Ascending aorta (tissue), 2 donors: ENCODE measurements at regions not wholly inside any gene's neighbourhood (a gene's known extent, or its start where the extent isn't known, plus 50 kb on each side); places are given as distances from the start of the nearest gene placed in this dataset.

ENCODE experiments used
- DNase-seq, 2 donors: peaks; one replicate each; pipeline ENCODE4 v3.0.0-alpha.2; 2019; ENCODE audit warnings: low spot score in 2 of 2
- H3K27ac ChIP-seq, 2 donors: fragments of 200-600 bp; sonication (generic); one replicate each; pipeline ENCODE4 v1.5.1; 2016 to 2017; ENCODE audit warnings: mild to moderate bottlenecking in 1 of 2
- H3K27me3 ChIP-seq: fragments of 200-600 bp; sonication (generic); one replicate; pipeline ENCODE4 v1.5.1; 2017
- H3K36me3 ChIP-seq, 2 donors: fragments of 200-600 bp; sonication (generic); one replicate each; pipeline ENCODE4 v1.5.1; 2016
- H3K4me1 ChIP-seq, 2 donors: fragments of 200-600 bp; sonication (generic); one replicate each; pipeline ENCODE4 v1.5.1; 2016 to 2017; ENCODE audit warnings: mild to moderate bottlenecking in 1 of 2
- H3K4me3 ChIP-seq, 2 donors: fragments of 200-600 bp; sonication (generic); one replicate each; pipeline ENCODE4 v1.5.1; 2016 to 2017; ENCODE audit warnings: mild to moderate bottlenecking in 1 of 2
- H3K9me3 ChIP-seq, 2 donors: fragments of 200-600 bp; sonication (generic); one replicate each; pipeline ENCODE4 v1.5.1; 2016
- CTCF ChIP-seq, 3 experiments: fragments of 200-600 bp in 2 of 3; fragments of 450-650 bp in 1 of 3; sonication (generic) in 2 of 3; IDR thresholded peaks; one replicate each; pipeline ENCODE4 v1.5.1; 2016 to 2019; ENCODE audit warnings: antibody characterized with exemption in 3 of 3, mild to moderate bottlenecking in 1 of 3, moderate library complexity in 1 of 3
- intact Hi-C: fragments of 100-400 bp; cut with DNase I; formaldehyde crosslinking; loops from one replicate; pipeline ENCODE4 v1.15.1; 2023

- no peak overlapping the region for H3K27ac ChIP-seq
- DNase-seq = no peak
- intact Hi-C loops = no loop called here
- TF ChIP-seq CTCF (IDR thresholded peaks at IDR 0.05) = no peak
- H3K4me3 ChIP-seq = no peak overlapping the region
- H3K27me3 ChIP-seq = no peaks in the 10 kb centered on the region
- no peaks in the 10 kb centered on the region for H3K36me3 ChIP-seq
- H3K9me3 ChIP-seq = no peaks in the 10 kb centered on the region
- H3K4me1 ChIP-seq = no peaks in the 10 kb centered on the region
Observed at GRCh38 chr16:9235867-9236266, 144.4 kb downstream of the HAPSTR1 start.

- Histone ChIP-seq H3K27ac (no peak overlapping the region), H3K4me3 (no peak overlapping the region), H3K36me3 (no peaks in the 10 kb centered on the region), H3K27me3 (no peaks in the 10 kb centered on the region), H3K4me1 (no peaks in the 10 kb centered on the region), H3K9me3 (no peaks in the 10 kb centered on the region)
- no peak for DNase-seq
- TF ChIP-seq CTCF (IDR thresholded peaks at IDR 0.05) = no peak
- intact Hi-C loops = no loop called here
Observed at GRCh38 chr16:9236319-9236718, 144.9 kb downstream of the HAPSTR1 start.

- Histone ChIP-seq H3K4me1 (no peaks in the 10 kb centered on the region), H3K27me3 (no peaks in the 10 kb centered on the region), H3K36me3 (no peaks in the 10 kb centered on the region), H3K9me3 (no peaks in the 10 kb centered on the region), H3K27ac (no peak overlapping the region), H3K4me3 (no peak overlapping the region)
- TF ChIP-seq CTCF (IDR thresholded peaks at IDR 0.05) = no peak
- DNase-seq = no peak
- intact Hi-C loops = no loop called here
Observed at GRCh38 chr16:9238346-9238745, 146.9 kb downstream of the HAPSTR1 start.

GRCh38 chr16:9241177-9241576 is 149.7 kb downstream of the HAPSTR1 start:
- TF ChIP-seq CTCF (IDR thresholded peaks at IDR 0.05) = no peak

GRCh38 chr16:9248162-9248561 is 156.7 kb downstream of the HAPSTR1 start:
- Histone ChIP-seq H3K4me3 (no peak overlapping the region), H3K4me1 (no peaks in the 10 kb centered on the region), H3K27ac (no peak overlapping the region), H3K9me3 (no peaks in the 10 kb centered on the region), H3K36me3 (no peaks in the 10 kb centered on the region), H3K27me3 (no peaks in the 10 kb centered on the region)
- no peak for DNase-seq
- no peak for TF ChIP-seq CTCF (IDR thresholded peaks at IDR 0.05)
- intact Hi-C loops = no loop called here

More at GRCh38 chr16:9241177-9241576, 149.7 kb downstream of the HAPSTR1 start:
- H3K9me3 ChIP-seq = no peaks in the 10 kb centered on the region
- H3K4me1 ChIP-seq = no peaks in the 10 kb centered on the region
- H3K4me3 ChIP-seq = no peak overlapping the region
- no peaks in the 10 kb centered on the region for H3K27me3 ChIP-seq
- no peak overlapping the region for H3K27ac ChIP-seq
- DNase-seq = no peak
- H3K36me3 ChIP-seq = no peaks in the 10 kb centered on the region
- intact Hi-C loops = no loop called here

- TF ChIP-seq CTCF (IDR thresholded peaks at IDR 0.05) = no peak
- Histone ChIP-seq H3K27ac (no peak overlapping the region), H3K27me3 (no peaks in the 10 kb centered on the region), H3K4me1 (no peaks in the 10 kb centered on the region), H3K9me3 (no peaks in the 10 kb centered on the region), H3K36me3 (no peaks in the 10 kb centered on the region), H3K4me3 (no peak overlapping the region)
- intact Hi-C loops = no loop called here
- no peak for DNase-seq
Observed at GRCh38 chr16:9249534-9249933, 158.1 kb downstream of the HAPSTR1 start.
